Left forelimb (tissue), 1 donor: ENCODE measurements at regions not wholly inside any gene's neighbourhood (a gene's known extent, or its start where the extent isn't known, plus 50 kb on each side); places are given as distances from the start of the nearest gene placed in this dataset.
"Not testable (repeated sequence)": the region's sequence is repeated elsewhere in the genome, so short reads cannot be mapped to it uniquely, and the experiment has no call there.

Source experiments
- DNase-seq: peaks from one replicate; pipeline ENCODE4 v3.0.0-alpha.2; 2018; ENCODE audit warnings: low spot score

DNA sequence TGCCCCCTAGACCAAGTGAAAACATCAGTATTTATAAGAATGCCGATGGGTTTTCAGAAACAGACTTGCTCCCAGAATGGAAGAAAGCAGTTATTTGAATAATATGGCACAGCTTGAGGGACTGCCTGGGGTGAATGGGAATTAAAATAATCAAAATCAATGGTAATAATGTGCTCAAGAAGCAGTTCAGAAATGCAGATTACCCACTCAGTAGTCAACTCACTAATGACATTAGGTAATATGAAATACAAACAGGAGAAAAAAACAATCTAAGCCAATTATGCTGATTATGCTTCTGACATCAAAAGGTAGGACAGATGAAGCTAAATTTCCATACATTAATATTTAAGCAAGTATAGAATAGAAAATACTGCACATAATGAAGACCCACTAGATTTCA lies 179.3 kb downstream of the ENC1 start:
- no peak for DNase-seq

DNA sequence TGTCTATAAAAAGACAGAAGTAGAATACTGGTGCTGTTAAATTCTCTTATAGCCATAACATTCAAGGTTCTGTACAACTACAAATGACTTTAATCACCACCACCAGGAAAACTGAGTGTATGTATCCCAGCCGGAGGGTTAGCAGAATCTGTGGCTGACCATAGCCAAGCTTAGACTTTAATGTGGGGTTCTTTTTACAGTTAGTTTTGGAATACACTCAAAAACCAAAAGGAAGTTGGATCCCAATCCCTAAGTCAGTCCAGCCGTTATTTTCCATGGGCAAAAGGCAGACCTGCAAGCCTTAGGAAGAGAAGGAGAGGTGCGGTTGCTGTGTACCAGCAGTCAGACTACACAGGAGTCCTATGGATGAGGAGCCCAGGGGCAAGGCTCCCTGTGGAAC lies 179.8 kb downstream of the ENC1 start:
- no peak for DNase-seq

DNA sequence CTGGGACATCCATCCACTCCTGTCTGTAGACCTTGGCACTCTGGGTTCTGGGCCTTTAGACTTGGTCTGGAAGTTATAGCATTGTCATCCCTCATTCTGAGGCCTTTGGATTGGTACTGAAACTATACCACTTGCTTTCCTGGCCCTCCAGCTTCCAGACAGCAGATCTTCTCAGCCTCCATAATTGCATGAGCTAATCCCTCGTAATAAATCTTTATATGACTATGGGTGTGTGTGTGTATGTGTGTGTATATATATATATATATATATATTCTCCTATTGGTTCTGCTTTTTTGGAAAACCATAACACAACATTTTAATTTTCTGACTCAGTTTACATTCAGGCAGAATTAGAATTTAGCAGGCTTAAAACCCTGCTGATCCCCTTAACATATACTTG lies 180.5 kb downstream of the ENC1 start:
- no peak for DNase-seq

DNA sequence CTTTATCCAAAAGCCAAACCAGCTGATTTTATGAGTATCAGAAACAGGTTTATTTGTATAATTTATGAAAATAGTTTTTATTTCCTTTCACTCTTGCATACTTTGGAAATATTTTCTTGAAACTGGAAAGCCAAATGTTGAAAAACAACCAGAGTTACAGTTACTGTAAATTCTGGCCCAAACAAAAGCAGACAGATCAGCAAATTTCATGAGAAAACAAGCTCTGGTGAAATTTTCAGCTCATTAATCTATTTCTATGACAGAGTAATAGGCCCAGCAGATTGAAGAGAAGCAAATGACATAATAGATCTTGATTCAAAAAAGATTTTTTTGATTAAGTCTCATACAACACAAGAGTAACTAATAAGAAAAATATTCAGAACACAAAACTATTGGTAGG lies 182.7 kb downstream of the ENC1 start:
- DNase-seq: no peak

DNA sequence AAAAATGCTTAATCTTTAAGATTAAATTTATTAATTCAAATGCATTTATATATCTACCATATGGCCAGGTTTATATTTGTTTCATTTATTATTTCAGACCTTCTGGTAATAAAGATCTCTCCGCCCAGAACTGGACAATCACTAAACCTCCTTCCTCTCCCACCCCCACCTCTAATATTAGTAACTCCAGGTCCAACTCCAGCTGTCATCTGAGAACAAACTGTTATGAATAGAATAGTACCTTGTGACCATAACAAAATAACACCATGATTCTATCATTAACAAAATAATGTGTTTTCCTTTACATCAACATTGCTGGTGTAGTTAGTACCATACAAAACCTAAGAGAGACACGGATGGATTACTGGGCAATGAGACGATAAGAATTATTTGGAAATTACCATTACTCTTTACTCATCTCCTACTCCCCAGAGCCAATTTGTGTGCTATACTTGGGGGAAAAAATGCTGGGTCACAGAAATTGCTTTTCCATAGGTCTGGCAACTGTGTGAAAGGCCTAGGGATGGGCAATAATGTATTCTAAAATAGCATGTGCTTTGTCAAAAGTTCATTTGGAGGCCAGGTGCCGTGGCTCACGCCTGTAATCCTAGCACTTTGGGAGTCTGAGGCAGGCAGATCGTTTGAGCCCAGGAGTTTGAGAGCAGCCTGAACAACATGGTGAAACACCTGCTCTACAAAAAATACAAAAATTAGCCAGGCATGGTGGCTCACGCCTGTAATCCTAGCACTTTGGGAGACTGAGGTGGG lies 186.1 kb downstream of the ENC1 start:
- no peak for DNase-seq

DNA sequence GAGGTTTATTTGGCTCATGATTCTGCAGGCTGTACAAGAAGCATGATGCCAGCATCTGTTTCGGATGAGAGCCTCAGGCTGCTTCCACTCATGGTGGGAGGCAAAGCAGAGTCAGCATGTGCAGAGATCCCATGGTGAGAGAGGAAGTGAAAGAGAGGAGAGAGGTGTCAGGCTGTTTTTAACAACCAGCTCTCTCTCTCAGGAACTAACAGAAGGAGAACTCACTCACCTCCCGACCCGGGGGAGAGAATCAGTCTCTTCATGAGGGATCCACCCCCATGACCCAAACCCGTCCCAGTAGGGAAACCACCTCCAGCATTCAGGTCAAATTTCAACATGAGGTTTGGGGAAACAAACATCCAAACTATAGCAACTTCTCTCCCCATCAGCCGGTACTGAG lies 187.7 kb downstream of the ENC1 start:
- no peak for DNase-seq

DNA sequence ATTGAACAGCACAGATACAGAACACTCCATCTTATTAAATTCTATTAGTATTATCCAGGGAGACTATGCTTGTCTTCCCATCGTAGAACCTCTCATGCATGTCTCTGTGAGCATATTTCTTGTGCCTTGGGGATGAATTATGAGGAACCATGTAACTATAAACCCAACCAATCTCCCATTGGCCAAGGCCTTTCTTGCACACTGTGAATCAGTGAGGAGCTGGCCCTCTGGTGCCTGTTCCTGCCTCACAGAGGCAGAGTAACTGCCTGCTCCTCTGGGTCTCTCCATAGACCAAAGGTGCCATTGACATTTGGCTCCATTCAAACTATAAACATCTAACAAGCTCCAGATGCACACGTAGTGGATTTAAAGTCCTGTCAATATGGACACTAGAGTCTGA lies 190.4 kb downstream of the ENC1 start:
- no peak for DNase-seq

DNA sequence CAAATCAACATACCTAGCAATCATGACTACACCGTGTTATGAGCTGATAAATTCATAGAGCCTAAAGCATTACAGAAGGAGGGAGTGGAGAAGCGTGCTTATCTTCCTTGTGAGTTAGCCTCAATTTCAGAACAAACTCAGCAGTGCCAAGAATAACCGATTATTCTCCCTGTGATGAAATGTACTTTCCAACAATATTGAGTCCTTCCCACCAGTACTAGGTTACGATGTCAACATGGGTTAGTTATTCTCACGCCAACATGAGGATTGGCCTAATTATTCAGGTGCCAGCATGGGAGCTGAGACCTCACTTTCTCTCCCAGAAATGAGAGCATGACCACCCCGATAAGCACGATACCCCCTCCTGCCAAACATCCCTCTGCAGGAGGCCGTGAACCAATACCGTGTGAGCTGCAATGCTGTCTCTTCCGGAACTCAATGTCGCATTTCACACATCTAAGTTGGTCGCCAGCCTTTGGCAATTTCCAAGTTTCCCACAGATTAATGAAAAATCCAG lies 193.7 kb downstream of the ENC1 start:
- no peak for DNase-seq

DNA sequence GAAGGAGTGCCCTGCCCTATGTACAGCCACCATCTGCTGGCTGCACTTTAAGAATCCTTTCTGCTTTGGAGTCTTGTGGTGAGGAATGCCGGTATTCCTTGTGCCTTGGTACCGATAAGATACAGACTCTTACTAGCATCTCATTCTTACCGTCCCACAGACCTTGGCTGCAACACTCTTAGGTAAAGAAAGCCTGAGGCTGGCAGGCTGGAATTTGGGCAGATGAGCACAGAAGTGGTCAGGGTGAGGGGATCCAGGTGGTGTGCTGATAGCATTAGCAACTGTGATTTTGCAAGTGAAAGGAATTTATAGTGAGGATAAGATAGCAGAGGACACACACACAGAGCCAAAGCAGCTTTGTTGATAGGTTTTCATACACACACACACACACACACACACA lies 198.1 kb downstream of the ENC1 start:
- no peak for DNase-seq

DNA sequence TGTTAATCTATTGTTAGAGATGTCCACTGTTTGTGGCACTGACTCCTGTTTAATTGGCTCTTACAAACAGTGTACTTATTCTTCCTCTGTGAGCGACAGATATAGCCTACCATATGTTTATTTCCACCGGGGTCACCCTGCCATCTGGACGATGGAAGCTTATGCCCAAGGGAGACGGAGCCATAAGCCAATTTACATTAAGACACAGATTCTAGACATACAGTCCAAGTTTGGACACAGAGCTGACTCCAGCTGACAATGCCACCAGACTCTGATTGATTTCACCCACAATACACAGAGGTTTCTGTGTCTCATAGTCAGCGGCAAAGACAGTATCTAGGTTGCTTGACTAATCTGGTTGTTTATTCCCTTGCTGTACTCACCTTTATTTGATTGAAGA lies 198.9 kb downstream of the ENC1 start:
- DNase-seq: no peak

DNA sequence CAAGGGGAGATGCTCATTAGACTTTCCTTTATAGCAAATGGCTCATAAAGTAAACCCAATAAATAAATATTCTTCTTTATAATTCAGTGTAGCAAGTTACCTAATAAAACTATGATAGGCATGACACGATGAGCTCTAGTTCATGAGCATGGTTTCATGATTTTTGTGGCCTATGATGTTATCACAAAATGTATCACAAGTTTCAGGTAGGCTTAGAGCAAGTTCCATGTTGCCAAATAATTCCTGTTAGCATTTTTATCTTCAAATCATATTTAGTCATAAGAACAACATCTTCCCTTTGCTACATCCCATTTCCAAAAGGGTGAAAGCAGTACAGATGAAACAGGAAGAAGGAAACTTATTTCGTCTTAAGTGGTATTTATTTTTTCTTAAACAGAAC lies 200.2 kb downstream of the ENC1 start:
- DNase-seq: no peak

DNA sequence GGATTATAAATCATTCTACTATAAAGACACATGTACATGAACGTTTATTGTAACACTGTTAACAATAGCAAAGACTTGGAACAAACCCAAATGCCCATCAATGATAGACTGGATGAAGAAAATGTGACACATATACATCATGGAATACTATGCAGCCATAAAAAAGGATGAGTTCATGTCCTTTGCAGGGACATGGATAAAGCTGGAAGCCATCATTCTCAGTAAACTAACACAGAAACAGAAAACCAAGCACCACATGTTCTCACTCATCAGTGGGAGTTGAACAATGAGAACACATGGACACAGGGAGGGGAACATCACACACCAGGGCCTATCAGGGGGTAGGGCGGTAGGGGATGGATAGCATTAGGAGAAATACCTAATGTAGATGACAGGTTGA lies 202.7 kb downstream of the ENC1 start:
- DNase-seq: not testable (repeated sequence)

DNA sequence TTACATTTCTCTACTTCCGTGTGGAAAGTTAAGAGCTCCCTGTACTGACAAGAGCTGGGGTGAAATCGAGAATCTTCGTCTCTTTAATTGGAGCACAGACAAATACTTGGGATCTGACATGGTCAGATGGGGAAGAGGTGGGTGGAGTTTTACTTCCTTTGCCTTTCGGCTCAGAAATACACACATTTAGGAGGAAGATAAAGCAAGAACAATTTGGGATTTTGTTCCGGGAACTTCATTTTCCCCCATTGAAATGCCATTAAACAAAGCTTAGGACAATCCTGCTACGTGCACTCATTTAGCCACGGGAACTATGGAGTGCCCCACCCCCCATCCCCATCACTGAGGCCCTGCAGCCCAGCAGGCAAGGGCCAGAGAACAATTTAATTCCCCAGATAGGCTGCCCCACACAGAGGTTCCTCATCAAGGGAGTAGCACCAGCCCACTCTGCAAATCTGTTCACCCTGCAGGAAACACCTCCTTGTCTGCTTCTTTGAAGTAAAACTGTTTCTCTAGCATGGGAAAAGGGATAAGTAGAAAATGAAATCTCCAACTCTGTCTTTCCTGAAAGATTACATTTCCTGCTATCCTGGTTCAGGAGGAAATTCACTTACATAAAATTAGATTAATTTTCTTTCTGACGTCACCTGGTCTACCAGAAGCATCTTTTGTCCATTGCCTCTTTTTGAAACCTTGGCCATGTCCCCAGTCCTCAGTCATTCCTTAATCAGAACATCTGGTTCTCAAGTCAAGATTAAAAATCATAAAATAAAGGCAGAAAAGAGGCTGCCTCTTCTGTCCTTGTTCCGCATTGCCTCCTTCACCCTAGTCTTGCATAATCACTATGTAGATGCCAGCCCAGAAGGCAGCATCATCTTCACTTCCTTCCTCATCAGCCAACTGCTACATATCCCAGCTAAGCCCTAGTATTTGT lies 206.4 kb downstream of the ENC1 start:
- DNase-seq: no peak

DNA sequence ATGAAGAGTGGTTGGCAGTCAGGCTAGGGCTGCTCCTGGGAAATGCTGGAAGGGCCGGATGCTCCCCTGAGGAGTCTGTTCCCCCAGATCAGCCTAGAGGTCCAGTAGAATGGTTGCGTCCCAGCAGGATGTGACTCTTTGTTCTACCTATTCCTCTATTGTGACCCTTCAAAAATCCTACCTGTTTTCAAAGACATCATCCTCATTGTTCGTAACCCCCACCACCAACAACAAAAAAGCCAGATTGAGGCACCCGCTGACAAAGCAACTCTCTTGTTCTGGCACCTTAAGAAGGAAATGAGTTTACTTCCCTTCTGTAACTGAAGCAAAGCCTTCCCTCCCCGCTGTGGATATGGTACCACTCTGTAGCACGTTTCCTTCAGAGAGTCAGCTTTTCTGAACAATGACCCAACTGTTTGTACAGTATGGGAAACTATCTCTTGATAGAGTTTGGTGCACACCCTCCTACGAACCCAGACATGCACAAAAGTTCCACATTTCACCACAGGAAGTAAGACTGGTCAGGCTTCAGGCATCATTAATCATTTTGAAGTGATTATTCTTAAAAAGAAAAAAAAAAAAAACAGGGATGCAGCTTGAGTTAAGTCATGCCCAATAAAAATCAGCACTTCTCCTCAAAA lies 207.2 kb downstream of the ENC1 start:
- DNase-seq: no peak

DNA sequence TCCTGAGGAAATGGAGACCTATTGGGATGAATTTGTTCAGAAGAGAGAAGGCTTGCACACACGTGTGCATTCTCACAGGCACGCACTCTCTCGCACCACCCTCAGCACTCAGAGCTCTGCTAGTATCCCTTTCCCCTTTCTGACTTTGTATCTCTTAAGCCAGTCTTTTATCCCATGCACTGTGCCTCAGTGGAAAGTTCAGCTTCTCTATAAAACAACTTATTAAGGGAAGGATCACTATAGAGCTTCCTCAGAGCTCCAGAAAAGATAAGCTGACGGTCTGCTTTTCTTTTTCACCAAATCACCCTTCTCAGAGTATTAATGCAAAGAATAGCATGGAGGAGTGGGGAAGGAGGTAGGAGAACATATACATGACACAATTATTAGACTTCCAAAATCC lies 207.8 kb downstream of the ENC1 start:
- no peak for DNase-seq

DNA sequence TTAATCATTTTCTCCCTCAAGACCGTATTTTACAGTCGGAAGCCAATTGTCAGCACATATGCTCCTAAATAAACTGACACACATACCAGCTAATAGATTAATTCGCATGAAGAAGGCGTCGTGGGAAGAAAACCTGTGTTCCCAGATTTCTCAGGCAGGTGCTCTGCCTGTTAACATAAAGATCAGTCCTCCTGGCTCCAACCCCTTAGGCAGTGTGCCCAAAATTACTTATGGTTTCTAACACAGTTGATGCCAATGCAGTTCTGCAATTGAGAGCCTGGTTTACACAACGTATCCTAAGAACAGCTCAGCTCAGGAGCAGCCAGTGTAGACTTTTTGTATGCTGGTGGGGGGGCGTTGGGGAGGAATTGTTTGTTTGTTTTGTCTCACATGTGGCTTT lies 208.3 kb downstream of the ENC1 start:
- DNase-seq: no peak

DNA sequence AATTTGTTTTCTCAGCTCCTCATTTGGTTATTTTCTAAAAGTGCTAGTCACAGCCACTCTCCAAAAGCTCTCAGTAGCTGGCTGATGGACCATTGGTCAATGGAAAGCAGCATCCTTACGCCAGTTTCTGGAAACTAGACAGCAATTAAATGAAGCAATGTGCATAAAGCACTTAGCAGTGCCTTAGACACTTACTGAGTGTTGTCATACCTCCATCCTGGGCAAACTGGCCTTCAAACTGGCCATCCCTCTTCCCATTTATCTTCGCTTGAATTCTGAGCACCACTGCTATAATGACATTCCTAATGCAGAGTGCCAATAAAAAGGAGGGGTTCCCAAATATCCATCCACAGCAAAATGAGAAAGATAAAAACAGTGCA lies 209.2 kb downstream of the ENC1 start:
- DNase-seq: no peak

DNA sequence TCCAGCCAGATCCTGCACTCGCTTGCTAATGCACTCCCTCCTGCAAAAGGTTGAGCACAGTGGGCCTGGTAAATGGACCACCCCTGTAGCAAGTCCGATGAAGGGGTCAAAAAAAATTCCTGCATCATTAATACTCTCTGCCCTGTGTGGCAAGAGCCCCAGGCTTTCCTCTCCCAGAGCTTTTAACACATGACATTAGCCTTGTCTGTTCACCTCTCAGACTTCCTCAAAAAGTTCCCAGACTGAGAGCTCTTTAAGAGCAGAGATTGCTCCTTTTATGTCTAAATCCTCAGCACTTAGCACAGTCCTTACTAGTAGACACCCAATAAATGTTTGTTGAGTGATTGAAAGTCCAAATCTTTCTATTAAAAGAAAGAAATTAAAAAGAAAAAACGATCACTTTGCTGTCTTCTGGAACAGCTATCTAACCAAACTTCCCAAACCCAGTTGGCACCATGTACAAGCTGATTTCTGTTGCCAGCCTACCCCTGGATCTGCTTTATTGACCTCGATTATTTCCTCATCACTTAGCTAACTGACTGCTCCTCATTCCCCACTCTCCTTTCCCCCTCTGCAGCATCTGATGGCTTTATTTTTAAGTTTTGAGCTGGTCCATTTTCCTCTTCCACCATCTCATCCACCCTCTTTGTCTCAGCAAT lies 209.8 kb downstream of the ENC1 start:
- DNase-seq: no peak

DNA sequence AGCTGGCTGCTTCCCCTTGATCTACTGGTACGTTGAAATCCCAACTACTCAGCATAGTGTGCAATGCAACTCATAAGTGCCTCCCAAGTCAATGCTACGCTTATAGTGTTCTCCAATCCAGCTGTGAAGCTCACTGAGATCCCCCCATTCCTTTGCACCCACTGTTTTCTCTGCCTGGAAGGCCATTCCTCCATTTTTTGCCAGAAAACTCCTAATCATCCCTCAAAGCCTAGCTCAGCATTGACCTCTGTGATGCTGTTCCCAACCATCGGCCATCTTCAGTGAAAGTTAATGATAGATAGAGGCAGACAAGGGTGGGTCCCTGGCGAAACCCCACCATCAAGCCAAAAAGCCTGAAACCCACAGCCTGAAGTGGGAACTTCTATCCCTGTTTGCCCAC lies 211.0 kb downstream of the ENC1 start:
- DNase-seq: no peak

DNA sequence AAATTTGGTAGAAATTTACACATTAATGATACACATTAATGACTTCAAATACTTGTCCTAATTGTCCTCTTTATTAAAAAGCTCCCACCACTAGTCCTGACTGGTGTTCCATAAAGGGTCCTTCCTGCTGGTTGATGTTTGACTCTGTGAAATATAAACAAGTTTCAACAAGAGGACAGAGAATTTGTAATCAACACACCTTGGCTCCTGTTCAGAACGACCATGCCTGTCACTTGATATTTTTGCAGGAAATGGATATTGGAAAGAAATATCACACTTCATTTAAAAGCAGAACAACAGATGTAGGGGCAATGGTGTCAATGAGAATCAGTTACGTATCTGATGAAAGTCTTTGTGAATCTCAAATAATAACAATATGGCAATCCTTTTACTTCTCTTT lies 211.7 kb downstream of the ENC1 start:
- DNase-seq: no peak

DNA sequence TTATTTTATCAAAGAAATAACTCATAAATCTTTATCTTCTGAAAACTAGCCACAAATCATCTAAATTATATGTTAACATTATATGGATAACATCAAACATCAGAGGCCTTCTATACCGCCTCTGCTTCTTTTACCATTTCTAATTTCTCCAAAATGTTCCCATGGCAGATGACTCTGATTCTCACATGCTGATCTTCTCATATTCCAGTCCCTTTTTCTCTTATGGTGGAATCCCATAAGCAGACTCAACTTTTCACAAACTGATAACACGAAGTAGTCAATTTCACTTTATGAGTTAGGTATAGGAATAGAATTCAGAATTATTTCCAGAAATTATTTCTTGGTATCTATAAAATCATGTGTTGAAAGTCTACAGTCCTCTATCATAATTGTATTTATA lies 212.3 kb downstream of the ENC1 start:
- DNase-seq: no peak

DNA sequence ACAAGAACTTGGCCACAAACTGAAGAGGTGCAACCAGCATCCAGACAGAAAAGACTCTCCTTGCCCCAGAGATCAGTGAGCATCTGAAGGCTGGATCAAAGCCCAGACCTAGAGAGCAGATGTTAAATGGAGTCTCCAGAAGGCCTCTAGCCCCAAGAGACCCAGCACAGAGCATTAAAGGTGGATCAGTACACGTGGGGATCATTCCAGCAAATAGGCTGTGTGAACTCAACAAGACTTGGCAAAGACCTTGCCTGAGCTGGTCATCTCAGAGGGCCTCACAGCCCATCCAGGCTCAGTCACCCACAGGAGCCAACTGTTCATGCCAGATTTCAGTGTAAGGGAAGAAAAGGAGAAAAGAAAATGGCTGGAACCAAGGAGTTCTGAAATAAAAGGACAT lies 214.0 kb downstream of the ENC1 start:
- DNase-seq: no peak
